SIG-M5 treated with dmso at 0.1 percent for 504 hours (cell line): ENCODE measurements at regions not wholly inside any gene's neighbourhood (a gene's known extent, or its start where the extent isn't known, plus 50 kb on each side); places are given as distances from the start of the nearest gene placed in this dataset.
"Not testable (repeated sequence)": the region's sequence is repeated elsewhere in the genome, so short reads cannot be mapped to it uniquely, and the experiment has no call there.

Source experiments
- DNase-seq: peaks from one replicate; lab custom pipeline; 2025; ENCODE audit not compliant: unreplicated experiment; lab: John Stamatoyannopoulos, UW

DNA sequence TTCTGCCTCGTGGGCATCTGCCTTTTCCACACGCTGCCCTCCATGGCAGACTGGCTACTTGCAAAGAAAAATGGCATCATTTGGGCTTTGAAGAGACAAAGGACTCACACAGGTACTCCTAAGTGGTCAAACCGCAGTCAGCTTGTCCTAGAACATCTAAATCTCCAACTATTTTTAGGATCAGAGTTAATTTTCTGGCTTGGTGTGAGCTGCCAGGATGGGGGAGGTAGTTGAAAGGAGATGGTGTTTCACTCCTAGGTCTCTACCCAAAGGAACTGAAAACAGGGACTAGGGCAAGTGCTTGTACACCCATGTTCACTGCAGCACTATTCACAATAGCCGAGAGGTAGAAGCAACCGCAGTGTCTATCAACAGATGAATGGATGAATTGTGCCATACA, 107.9 kb upstream of the ATL2 start:
- DNase-seq: no peak

DNA sequence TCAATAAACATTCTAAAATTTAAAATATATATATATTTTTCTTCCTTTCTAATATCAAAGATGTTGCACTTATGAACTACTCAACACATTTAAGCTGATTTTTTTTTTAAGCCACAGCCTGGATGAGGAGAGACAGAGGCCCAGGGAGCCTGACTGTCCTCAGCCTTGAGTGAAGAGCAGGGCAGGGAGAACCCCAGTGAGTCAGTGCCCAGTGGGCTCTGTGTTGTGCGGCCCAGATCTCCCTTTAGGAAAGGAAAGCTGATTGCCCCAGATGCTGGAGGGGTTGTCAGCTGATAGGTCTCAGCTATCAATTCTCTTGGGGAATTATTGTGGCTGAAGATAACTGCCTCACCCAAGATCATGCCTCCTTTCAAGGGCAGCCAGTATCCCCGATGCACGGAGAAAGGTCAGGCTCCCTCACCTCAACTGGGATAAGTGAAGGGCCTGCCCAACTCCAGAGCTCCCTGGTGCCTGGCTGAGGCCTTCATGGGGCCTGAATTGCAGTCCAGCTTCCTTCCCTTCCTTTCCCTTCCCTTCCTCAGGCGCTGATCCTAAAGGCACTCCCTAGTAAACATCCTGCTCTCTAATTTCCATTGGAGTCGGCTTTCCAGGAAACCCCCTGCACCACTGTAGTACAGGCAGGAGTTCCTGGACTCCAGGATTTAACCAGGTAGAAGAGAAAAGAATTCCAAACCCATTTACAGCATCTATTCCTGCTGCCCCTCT, 106.9 kb upstream of the ATL2 start:
- no peak for DNase-seq

DNA sequence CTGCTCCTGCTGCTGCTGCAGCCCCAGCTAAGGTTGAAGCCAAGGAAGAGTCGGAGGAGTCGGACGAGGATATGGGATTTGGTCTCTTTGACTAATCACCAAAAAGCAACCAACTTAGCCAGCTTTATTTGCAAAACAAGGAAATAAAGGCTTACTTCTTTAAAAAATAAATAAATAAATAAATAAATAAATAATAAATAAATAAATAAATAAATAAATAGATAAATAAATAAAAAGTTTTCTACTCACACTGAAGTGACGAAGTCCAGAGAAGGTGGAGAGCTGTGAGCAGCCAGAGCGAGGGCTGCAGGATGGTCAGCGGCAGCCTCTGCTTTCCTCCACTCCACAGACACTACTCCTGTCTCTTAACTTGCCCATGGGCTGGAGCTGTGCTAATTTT, 105.6 kb upstream of the ATL2 start:
- not testable (repeated sequence) for DNase-seq

DNA sequence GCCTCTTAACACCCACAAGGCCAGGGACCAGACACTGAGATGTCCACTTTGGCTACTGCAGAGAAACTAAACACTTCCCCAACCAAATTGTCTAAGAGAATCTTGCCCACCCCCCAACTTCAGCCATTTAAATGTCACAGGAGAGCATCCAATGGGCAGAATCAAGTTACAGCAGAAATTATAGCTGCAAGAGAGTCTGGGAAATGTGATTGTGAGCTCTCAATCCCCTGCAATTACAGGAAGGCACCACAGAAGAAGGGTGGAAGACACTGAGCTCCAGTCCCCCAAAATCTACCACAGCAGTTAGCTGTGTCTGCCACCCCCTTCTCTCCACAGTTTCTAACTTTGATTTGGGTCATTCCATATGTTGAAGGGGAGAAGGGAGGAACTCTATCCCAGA, 103.5 kb upstream of the ATL2 start:
- DNase-seq: no peak

DNA sequence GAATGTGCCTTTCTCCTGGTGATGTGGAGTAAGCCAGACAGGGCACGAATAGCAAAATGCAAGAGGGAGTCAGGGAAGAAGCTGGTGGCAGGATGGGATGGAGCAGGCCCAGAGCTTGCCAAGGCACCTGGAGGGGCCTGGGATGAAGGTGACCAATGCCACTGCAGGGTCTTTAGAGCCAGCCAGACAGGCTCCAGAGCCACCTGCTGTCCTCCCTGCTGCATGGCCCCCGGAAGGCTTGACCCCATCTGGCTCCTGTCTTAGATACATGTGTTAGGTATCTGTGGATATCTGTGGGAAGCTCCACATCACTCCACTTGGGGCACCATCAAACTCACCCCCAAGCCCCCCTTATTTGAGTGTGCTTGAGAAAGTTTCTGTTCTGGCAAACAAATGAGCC, 99.9 kb upstream of the ATL2 start:
- DNase-seq: no peak

DNA sequence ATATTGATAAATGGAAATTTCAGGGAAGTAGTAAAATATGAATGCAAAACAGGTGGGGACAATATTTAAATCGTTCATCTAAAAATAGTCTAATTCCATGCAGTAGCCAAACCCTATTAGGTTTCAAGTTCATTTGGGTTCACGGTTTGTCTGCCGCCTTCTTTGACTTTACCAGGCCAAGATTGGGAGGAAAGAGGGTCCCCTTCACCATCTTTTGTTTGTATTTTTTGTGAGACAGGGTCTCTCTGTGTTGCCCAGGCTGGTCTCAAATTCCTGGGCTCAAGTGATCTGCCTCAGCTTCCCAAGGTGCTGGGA, 98.5 kb upstream of the ATL2 start:
- DNase-seq: no peak

DNA sequence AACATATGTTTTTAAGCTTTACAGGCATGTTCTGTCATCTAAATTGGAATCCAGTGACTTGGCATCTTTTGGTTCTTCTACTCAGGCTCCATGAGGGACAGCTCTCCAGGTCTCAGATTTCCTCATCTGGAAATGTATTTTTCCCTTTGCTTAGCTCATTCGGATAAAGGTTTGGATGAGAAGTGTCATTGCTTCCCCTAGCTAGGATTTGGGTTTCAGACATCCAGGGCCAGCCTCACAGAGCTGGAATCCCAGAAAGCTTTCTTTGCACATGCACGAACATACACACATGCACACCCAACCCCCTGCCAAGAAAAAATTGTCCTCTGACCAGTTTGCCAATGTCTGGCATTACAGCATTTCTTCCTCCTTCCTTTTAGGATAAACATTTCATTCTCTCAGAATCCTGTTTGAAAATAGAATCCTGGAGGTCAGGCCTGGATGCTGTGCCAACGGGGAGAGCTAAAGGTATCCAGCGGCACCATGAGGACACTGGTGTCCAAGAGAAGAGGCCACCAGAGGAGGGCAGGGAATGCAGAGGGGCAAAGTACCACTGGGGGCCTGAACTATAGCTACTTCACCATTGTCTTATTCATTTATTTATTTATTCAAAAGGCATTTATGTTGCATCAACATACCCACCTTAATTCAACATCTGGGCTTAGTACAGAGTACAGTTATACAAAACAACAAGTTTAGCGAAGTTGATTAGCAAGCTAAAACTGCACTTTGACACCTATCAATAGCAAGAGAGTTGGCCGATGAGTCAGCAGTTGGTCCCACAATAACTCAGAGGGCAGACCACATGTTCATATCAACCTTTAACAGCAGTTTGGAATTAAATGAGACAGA, 97.9 kb upstream of the ATL2 start:
- DNase-seq: no peak

DNA sequence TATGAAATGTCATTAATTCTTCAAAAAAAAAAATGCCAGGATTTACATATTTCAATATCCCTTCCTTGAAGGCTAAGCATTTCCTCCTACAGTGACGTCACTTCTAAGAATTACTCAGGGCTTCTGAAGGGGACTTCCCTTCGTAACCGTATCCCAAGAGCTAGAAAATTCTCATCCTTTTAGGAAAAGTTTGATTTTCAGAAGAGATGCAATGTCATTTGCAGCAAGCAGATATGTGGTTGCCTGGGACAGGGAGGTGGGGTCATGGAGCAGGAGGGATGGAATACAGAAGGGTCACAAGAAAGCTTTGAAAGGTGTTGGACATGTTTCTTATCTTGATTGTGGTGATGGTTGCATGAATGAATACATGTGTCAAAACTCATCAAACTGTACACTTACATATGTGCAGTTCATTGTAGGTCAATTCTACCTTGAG, 97.0 kb upstream of the ATL2 start:
- no peak for DNase-seq

DNA sequence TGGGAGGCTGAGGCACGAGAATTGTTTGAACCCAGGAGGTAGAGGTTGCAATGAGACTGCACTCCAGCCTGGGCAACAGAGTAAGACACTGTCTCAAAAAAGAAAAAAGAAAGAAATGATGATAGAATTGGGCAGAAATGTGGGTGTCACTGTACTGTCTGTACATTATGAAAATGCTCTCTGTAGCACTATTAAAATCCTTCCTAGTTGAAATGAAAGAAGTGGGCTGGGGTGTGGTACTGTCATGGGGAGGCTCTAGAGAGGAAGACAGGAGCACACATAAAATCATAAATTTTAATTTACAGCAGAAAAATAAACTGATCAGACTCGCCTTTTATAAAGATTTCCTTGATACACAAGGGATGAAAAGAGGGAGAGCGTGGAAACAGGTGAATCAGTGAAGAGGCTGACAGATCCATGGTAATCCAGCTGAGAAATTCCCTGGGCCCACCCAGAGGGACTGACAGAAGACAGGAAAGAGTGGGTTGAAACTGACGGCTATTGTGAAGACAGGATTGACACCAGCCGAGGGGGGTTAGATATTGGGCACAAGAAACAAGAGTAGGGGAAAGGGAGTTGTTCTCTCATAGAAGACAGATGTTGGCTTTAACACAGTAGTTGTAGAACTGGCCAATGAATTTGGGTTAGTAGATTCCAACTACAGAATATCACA, 96.4 kb upstream of the ATL2 start:
- no peak for DNase-seq

DNA sequence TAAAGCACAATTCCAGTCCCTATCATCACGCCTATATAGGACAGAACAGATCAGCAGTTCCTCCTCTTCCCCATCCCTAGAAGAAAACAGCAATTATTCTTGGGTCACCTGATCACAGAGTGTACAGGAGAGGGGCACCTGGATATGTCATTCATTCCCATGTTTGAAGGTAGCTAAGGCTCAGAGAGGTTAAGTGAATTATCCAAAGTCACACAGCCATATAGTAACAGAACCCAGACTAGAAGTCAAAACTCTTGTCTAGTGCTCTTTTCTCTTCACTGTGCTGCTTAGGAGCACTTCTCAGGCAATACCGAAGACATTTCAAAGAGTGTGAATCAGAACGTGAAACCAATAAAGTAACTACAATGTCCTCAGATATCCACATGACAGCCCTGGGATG, 93.0 kb upstream of the ATL2 start:
- no peak for DNase-seq

DNA sequence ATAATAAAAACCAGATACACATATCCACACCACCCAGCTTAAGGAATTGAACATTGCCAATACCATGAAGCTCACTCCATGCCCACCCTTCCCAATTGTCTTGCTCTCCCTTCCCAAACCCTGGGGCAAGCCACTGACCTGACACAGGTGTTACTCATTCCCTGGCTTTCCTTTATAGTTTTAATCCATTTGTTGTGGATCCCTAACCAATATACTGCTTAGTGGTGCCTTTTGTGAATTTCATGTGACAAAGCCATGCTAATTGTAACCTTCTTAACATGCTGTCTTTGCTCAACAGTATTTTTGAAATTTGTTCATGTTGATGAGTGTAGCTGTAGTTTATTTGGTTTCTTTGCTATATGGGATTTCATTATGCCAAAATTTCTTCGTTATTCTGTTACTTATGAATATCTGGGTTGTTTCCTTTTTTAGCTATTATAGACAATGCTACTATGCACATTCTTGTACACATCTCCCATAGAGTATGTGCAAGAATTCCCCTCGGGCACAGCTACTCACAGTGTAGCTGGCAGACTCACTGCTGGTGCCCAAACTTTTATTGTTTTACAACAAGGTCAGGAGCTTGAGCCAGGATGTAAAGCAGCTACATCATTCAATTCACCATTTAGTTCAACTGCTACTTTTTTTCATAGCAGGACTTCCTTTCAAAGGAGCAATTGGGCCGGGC, 90.8 kb upstream of the ATL2 start:
- no peak for DNase-seq

DNA sequence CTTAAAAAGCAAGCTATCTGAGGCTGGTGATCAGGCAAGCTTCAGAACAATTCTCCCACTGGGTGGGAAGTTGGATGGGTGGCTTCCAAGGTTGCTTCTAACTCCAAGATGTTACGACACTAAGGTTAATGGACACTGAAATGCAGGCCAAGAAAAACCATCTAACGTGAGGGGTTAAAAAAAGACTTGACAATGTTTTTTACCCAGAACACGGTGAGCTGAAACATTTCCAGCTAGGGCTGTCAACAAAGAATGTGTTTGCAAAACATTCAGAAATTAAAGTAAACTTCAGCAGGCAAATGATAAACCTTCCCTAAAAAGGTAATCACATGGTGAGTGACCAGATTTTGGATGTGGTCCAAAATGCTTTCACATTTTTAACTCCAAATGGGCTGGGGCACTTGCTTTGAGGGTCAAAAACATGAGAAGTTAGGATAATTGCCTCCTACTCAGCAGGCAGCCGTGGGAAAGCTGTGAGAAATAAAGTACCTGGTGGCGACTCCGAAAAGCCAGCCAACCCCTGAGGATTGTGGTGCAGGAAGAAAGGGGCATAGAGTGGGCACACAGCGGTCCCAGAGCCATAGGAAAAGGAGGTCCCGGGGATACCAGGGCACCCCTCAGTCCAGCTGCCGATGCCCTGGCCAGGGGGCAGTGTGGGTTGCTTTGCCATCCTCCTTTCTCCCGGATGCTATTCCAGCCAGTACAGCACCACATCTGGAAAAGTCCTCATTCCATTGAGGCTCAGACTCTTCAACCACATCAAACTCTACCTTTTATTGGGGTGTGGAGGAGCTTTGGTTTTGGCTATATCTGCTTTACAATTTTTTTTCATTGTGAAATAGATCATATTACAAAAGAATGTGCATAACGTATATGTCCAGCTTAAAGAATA, 90.0 kb upstream of the ATL2 start:
- DNase-seq: no peak

DNA sequence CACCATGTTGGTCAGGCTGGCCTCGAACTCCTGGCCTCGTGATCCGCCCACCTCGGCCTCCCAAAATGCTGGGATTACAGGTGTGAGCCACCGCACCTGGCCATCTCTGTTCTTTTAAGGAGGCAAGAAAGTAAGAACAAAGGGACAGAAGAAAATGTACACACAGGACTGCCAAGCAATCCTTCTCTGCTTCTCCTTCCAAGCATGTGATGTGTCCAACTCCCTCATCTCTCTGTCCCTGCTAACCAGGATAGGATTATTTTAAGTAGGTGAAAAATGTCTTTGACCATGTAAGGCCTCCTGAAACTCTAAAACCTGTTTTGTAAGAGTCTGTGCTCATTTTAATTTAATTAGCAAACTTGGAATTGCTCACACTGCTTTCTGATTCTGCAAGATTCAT, 89.3 kb upstream of the ATL2 start:
- DNase-seq: no peak

DNA sequence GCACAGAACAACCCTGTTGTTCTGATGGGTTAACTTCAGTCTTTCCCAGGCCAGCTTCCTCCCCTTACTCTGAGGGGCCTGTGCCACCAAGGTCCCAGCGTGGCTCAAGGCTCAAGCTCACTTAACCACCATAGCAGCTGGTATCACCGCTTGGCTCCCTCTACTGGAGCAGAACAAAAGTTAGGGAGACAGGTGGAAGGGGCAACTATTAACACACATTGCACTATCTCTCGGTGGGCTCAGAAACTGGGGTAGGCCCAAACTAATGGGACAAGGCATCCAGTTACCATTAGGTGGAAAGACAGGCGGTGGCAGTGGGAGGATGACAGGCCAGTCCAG, 88.7 kb upstream of the ATL2 start:
- DNase-seq: peak; percentile 27

DNA sequence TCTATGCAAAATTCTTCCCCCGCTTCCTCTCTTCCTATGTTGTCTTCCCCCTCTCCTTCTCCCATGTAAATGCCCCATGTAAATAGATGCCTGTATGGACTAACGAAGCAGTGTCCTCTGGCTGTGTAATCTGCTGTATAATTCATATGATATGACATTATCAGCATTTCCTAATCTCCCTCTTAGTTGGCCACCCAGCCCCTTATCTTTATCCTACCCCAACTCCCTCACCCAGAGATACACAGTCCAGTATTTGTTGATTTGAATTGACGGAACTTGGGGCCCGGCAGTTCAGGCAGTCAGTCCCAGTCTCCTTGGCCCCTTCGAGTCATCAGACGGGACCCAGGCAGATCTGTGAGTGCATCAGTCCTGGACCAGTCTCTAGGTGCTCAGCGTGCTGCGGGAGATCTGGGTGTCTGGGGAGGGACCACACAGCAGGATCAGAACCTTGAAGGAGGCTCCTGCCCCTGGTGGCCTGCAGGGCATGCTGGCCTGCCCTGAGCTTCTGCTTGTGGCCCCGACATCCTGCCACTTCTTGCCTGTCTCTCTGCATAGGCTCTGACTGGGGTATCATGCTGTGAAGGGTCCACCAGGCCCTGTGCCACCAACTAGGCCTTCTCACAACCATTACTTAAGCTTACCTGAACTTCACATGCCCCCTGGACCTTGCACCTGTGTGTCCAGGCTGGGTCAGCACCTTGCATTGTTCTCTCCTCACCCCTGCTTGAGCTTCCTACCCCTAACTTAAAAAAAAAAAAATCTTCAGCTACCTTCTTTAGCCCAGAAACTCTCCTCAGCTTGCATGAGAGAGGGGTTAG, 88.1 kb upstream of the ATL2 start:
- no peak for DNase-seq

DNA sequence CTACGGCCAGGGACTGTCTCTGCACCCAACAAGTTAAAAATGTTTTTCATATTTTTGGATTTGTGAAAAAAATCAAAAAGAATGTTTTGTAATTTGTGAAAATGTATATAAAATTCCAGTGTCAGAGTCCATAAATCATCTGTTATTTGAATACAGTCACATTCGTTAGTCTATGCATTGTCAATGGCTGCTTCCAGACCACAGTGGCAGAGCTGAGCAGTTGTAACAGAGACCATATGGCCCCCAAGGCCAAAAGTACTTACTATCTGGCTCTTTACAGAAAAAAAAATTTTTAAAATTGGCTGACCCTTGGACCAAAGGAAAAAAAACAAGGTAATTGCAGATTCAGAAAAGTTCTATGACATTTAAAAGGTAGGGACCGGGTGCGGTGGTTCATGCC, 86.7 kb upstream of the ATL2 start:
- no peak for DNase-seq

DNA sequence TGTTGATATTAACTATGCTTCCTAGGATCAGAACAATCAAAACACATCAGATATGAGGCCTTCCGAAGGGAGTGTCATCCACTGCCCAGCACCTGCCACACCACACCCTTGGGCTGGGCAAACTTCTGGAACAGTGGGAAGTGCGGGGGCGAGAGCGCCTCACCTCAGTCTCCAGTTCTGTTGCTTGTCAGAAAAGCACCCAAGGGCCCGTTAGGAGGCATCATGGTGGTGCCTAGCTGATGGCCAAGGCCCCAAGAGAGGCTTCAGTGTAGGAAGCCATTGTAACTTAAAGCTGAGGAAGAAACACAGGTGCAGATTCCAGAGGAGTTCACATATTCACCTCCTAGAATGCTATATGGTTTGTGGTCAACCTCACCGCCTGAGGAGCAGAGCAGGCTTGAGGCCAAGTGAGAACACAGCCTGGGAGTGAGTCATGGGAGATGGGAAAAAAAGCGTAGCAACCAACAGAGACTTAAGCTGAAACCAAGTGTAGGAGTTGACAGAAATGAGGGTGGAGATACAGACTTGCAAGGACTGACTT, 85.1 kb upstream of the ATL2 start:
- peak; percentile 73 for DNase-seq

DNA sequence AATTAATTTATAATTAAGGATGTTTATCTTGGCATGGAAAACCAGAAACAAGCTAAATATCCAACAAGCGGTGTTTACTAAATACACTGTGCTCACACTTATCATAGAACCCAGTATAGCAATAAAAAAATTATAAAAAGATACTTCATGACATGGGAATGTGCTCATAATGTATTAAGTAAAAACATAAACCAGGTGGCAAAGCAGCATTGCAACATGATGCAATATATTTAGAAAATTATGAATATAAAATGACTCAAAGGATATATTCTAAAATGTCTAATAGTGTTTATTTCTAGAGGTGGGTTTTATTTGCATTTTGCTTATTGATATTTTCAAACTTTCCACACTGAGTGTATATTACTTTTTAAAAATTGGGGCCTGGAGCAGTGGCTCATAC, 84.4 kb upstream of the ATL2 start:
- DNase-seq: no peak

DNA sequence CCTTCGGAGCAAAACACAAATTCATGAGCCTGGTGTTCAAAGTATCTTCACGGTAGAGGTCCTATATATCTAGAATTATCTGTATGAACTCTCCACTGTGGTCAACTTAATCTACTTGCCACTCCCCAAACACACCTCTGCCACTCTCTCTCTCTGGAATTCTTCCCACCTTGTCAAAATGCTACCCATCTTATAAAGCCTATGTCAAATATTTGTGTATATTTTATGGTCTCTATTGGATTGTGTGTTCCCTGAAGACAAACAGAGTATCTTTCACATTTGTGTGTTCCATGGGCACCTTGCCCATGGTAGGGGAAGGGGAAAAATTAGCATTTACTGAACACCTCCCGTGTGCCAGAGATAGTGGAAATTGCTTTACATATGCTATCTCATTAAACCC, 83.2 kb upstream of the ATL2 start:
- DNase-seq: no peak

DNA sequence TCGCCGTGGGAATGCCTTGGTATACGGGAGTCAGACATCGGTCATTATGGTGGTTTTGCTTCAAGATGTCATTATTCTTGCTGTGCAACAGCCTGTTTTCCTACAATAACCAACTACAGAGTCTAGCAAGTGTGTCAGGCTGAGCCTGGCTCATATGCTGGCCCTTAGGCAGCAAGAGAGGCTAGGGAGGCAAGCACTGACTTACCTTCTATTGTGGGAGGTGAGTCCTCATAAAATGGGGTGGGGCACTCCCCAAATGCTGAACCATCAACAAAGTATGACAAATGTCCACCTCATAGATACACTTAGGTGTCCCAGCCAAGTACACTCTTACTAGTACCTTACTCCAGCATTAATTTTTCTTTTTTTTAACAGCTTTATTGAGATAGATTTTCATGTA, 77.0 kb upstream of the ATL2 start:
- DNase-seq: no peak
